ENCODE measurements at regions not wholly inside any gene's neighbourhood (a gene's known extent, or its start where the extent isn't known, plus 50 kb on each side); places are given as distances from the start of the nearest gene placed in this dataset.

- Histone ChIP-seq H3K4me1 (no peaks in the 10 kb centered on the region), H3K27ac (no peak overlapping the region), H3K4me3 (no peak overlapping the region), H3K4me2 (no peak overlapping the region), H3K9me3 (no peaks in the 10 kb centered on the region)
- no peak for ATAC-seq
- no peak for DNase-seq (ENCODE audit: low read depth in 1 of 2, low spot score in 1 of 2)
- ChIA-PET CTCF (no interaction called here), POLR2A (no interaction called here)
- TF ChIP-seq KDM5A (IDR thresholded peaks at IDR 0.05) (no peak), JUNB (IDR thresholded peaks at IDR 0.05) (no peak), RARB (CRISPR knock-in tag; IDR thresholded peaks at IDR 0.05) (no peak), CEBPB (IDR thresholded peaks at IDR 0.05) (no peak), CHD2 (IDR thresholded peaks at IDR 0.05; ENCODE audit: low read length, partially characterized antibody) (no peak), POLR2AphosphoS2 (conservative IDR thresholded peaks at IDR 0.05; ENCODE audit: low read length) (no peak), ATOH8 (CRISPR knock-in tag; IDR thresholded peaks at IDR 0.05; ENCODE audit: low read depth) (no peak), USF2 (IDR thresholded peaks at IDR 0.05) (no peak), ELK1 (IDR thresholded peaks at IDR 0.05; ENCODE audit: low read depth, low read length) (no peak), PBX3 (IDR thresholded peaks at IDR 0.05) (no peak), MAZ (IDR thresholded peaks at IDR 0.05; ENCODE audit: borderline replicate concordance, low read depth, low read length) (no peak), BHLHE40 (IDR thresholded peaks at IDR 0.05; ENCODE audit: low read depth, low read length) (no peak), REST (IDR thresholded peaks at IDR 0.05) (no peak)
- WGBS (ENCODE audit: missing lambda C conversion rate), result 8% methylated on average over 6 of the region's 6 CpGs
- no peak for FAIRE-seq
These were observed 95.1 kb upstream of the PDZRN3 start for GRCh38 chr3:73719861-73720260.

GRCh38 chr3:73719413-73719851, 94.7 kb upstream of the PDZRN3 start:
- ATAC-seq, result no peak
- Histone ChIP-seq H3K27ac (no peak overlapping the region), H3K4me2 (no peak overlapping the region), H3K4me3 (no peak overlapping the region), H3K4me1 (no peaks in the 10 kb centered on the region), H3K9me3 (no peaks in the 10 kb centered on the region)
- ChIA-PET CTCF (no interaction called here), POLR2A (no interaction called here)
- no peak for TF ChIP-seq CBX8 (IDR thresholded peaks at IDR 0.05)
- no peak for TF ChIP-seq BCL3 (IDR thresholded peaks at IDR 0.05)
- TF ChIP-seq EHF (CRISPR knock-in tag; IDR thresholded peaks at IDR 0.05), result no peak
- TF ChIP-seq FOSL2 (IDR thresholded peaks at IDR 0.05), result no peak
- no peak for TF ChIP-seq FOSL2 (CRISPR knock-in tag; IDR thresholded peaks at IDR 0.05)
- FAIRE-seq, result no peak
- no peak for DNase-seq (ENCODE audit: low read depth in 1 of 2, low spot score in 1 of 2)
- 2% methylated on average over 5 of the region's 5 CpGs for WGBS (ENCODE audit: missing lambda C conversion rate)
